Endothelial cell of umbilical vein (primary cell): ENCODE measurements at regions not wholly inside any gene's neighbourhood (a gene's known extent, or its start where the extent isn't known, plus 50 kb on each side); places are given as distances from the start of the nearest gene placed in this dataset.

Experiments used
- BruUV-seq: library from RNA; stranded (reverse); fragments of 400-500 nt; replicated peaks from 2 replicates; lab custom pipeline; 2021; lab: Mats Ljungman, UMichigan
- CTCF ChIA-PET: fragments of 300-600, 350-600 bp; sonication (Branson Sonifier 250); formaldehyde crosslinking; loops from one replicate; lab custom pipeline; 2021; ENCODE audit warnings: antibody characterized with exemption, inconsistent platforms; lab: Charles Lee
- POLR2A ChIA-PET: fragments of 300-600, 350-600 bp; sonication (Branson Sonifier 250); formaldehyde crosslinking; loops from one replicate; lab custom pipeline; 2021; ENCODE audit warnings: antibody characterized with exemption, inconsistent platforms; lab: Charles Lee
- DNase-seq: peaks from one replicate; pipeline ENCODE4 v3.0.0-alpha.2; 2011; ENCODE audit warnings: low read depth, low spot score
- FAIRE-seq: peaks from 2 replicates; lab custom pipeline; 2011; peaks lifted over from hg19 to GRCh38; lab: Jason Lieb, UNC
- H2AFZ ChIP-seq: 2 replicates; pipeline ENCODE4 v1.6.0; 2012; ENCODE audit warnings: low read depth, low read length, control low read depth, inconsistent platforms
- H3K27ac ChIP-seq: 2 replicates; pipeline ENCODE4 v1.5.1; 2011; ENCODE audit warnings: low read depth, mild to moderate bottlenecking, control low read depth, low read length, moderate library complexity; ENCODE audit not compliant: insufficient read depth
- H3K27me3 ChIP-seq, 2 experiments: 2 replicates each; pipeline versions ENCODE4 v1.6.0 to v1.6.1; 2011; ENCODE audit warnings: low read length in 2 of 2, mixed read lengths in 1 of 2; ENCODE audit not compliant: control insufficient read depth in 2 of 2, insufficient read depth in 2 of 2
- H3K36me3 ChIP-seq, 2 experiments: 2 replicates in 1 of 2; 3 replicates in 1 of 2; pipeline ENCODE4 v1.5.1; 2011; ENCODE audit warnings: low read length in 2 of 2, mild to moderate bottlenecking in 1 of 2, moderate library complexity in 1 of 2; ENCODE audit not compliant: control insufficient read depth in 2 of 2, insufficient read depth in 2 of 2; ENCODE audit errors: extremely low read depth in 1 of 2
- H3K4me1 ChIP-seq: 3 replicates; pipeline ENCODE4 v1.5.1; 2011; ENCODE audit warnings: mild to moderate bottlenecking, low read length; ENCODE audit not compliant: control insufficient read depth, insufficient read depth; ENCODE audit errors: extremely low read depth
- H3K4me2 ChIP-seq: 2 replicates; pipeline ENCODE4 v1.6.1; 2011; ENCODE audit warnings: low read length, control low read depth, mixed read lengths; ENCODE audit not compliant: insufficient read depth
- H3K4me3 ChIP-seq, 3 experiments: fragments of 200-600 bp in 1 of 3; sonication (generic), shearing (Covaris generic) in 1 of 3; replicated peaks in 1 of 3; 2 replicates each; pipeline ENCODE4 v1.5.1; 2011 to 2016; ENCODE audit warnings: control low read depth in 3 of 3, low read length in 3 of 3, mild to moderate bottlenecking in 2 of 3, inconsistent platforms in 1 of 3, low read depth in 1 of 3, moderate library complexity in 1 of 3; ENCODE audit not compliant: insufficient read depth in 1 of 3
- H3K79me2 ChIP-seq: 2 replicates; pipeline ENCODE4 v1.6.0; 2012; ENCODE audit warnings: low read length, inconsistent platforms; ENCODE audit not compliant: control insufficient read depth, insufficient read depth
- H3K9ac ChIP-seq: replicated peaks from 2 replicates; pipeline ENCODE3; 2011; ENCODE audit warnings: low read length, control low read depth; ENCODE audit not compliant: insufficient read depth; ENCODE audit errors: extremely low read depth
- H3K9me1 ChIP-seq: replicated peaks from 3 replicates; pipeline ENCODE4 v1.6.0; 2011; ENCODE audit warnings: mild to moderate bottlenecking, low read length; ENCODE audit not compliant: control insufficient read depth, insufficient read depth; ENCODE audit errors: extremely low read depth
- H3K9me3 ChIP-seq: replicated peaks from 2 replicates; pipeline ENCODE4 v1.5.1; 2012; ENCODE audit warnings: low read length, inconsistent platforms; ENCODE audit not compliant: control insufficient read depth, insufficient read depth
- H4K20me1 ChIP-seq: replicated peaks from 2 replicates; pipeline ENCODE3; 2011; ENCODE audit warnings: mild to moderate bottlenecking, low read length; ENCODE audit not compliant: control insufficient read depth, insufficient read depth; ENCODE audit errors: extremely low read depth
- EZH2 ChIP-seq: IDR thresholded peaks from 2 replicates; pipeline ENCODE4 v1.6.1; 2012; ENCODE audit warnings: borderline replicate concordance, low read depth, mild to moderate bottlenecking, moderate library complexity, low read length, inconsistent platforms; ENCODE audit not compliant: severe bottlenecking
- FOS ChIP-seq: IDR thresholded peaks from 2 replicates; pipeline ENCODE4 v1.6.1; 2011; ENCODE audit warnings: mild to moderate bottlenecking, low read length, moderate library complexity, borderline replicate concordance; ENCODE audit not compliant: insufficient read depth
- GATA2 ChIP-seq: IDR thresholded peaks from 2 replicates; pipeline ENCODE4 v1.7.0; 2011; ENCODE audit warnings: low read depth, mild to moderate bottlenecking, moderate library complexity, mixed read lengths, low read length; ENCODE audit not compliant: insufficient read length, insufficient read depth
- JUN ChIP-seq: IDR thresholded peaks from 2 replicates; pipeline ENCODE4 v1.6.1; 2011; ENCODE audit warnings: borderline replicate concordance, low read depth; ENCODE audit not compliant: insufficient read length, insufficient read depth
- MYC ChIP-seq: IDR thresholded peaks from one replicate; pipeline ENCODE4 v1.6.1; 2011; ENCODE audit warnings: mild to moderate bottlenecking, low read depth, low read length
- POLR2A ChIP-seq: IDR thresholded peaks from 2 replicates; pipeline ENCODE4 v1.6.1; 2012; ENCODE audit warnings: low read depth, mild to moderate bottlenecking, control low read depth, low read length
- POLR2AphosphoS5 ChIP-seq: IDR thresholded peaks from 2 replicates; pipeline ENCODE4 v1.6.1; 2012; ENCODE audit warnings: low read depth, mild to moderate bottlenecking, control low read depth, low read length, moderate library complexity; ENCODE audit not compliant: insufficient read depth
- dilution Hi-C: fragments of 300-500 bp; cut with MboI; formaldehyde crosslinking; loops from one replicate; pipeline ENCODE4 v1.15.0; 2019; ENCODE audit warnings: low sequenced_read_pairs; ENCODE audit not compliant: extremely low pct_ligation_motif_present
- intact Hi-C: fragments of 100-400 bp; cut with micrococcal nuclease; formaldehyde crosslinking; loops from one replicate; pipeline ENCODE4 v1.10.0; 2022
- TF ChIP-seq, protein P1 (sequence below): IDR thresholded peaks from 2 replicates; pipeline ENCODE4 v1.6.1; 2011; ENCODE audit not compliant: insufficient read depth, insufficient read length
- TF ChIP-seq, protein P2 (sequence below), 2 donors: IDR thresholded peaks; 1 replicate in 1 of 2; 2 replicates in 1 of 2; pipeline ENCODE4 v1.5.1; 2011; ENCODE audit warnings: low read length in 2 of 2, mild to moderate bottlenecking in 2 of 2, moderate library complexity in 2 of 2, control low read depth in 1 of 2, inconsistent platforms in 1 of 2, low read depth in 1 of 2; ENCODE audit not compliant: insufficient read depth in 1 of 2; ENCODE audit errors: extremely low read depth in 1 of 2

DNA sequence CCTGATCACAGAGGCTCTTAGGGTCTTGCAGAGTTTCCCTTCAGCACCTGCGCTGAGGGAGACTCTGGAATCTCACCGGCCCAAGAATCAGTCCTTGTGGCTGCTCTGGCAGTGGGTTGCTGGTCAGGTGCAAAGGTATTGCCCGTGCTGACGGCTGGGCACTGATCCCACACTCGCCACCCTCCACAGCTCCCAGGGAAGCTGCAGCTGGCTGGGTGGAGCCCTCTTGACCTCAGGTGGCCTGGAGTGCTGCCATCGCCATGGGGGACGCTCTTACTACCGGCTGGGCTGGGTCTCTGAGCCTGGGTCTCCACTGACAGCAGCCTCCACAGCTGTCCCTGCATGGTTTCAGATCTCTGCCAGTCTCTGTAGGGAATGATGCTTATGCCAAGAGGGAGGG is 52.6 kb upstream of the EPHB3 start:
- no TSS peak for BruUV-seq
- Histone ChIP-seq H3K79me2 (no peaks in the 10 kb centered on the region), H2AFZ (no peak overlapping the region), H4K20me1 (no peaks in the 10 kb centered on the region), H3K9ac (no peak overlapping the region), H3K27ac (no peak overlapping the region), H3K9me1 (no peaks in the 10 kb centered on the region), H3K4me2 (no peak overlapping the region), H3K27me3 (peaks cover 35 to 37% of the 10 kb centered on the region in 2 experiments), H3K36me3 (no peaks in the 10 kb centered on the region), H3K9me3 (no peaks in the 10 kb centered on the region), H3K4me1 (peaks cover 3% of the 10 kb centered on the region), H3K4me3 (no peak overlapping the region)
- DNase-seq: no peak
- no peak for TF ChIP-seq POLR2A
- no peak for TF ChIP-seq EZH2
- no peak for TF ChIP-seq GATA2
- TF ChIP-seq JUN: no peak
- no peak for TF ChIP-seq FOS
- TF ChIP-seq POLR2AphosphoS5: no peak
- TF ChIP-seq, protein P1, sequence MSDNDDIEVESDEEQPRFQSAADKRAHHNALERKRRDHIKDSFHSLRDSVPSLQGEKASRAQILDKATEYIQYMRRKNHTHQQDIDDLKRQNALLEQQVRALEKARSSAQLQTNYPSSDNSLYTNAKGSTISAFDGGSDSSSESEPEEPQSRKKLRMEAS: no peak
- TF ChIP-seq, protein P2, sequence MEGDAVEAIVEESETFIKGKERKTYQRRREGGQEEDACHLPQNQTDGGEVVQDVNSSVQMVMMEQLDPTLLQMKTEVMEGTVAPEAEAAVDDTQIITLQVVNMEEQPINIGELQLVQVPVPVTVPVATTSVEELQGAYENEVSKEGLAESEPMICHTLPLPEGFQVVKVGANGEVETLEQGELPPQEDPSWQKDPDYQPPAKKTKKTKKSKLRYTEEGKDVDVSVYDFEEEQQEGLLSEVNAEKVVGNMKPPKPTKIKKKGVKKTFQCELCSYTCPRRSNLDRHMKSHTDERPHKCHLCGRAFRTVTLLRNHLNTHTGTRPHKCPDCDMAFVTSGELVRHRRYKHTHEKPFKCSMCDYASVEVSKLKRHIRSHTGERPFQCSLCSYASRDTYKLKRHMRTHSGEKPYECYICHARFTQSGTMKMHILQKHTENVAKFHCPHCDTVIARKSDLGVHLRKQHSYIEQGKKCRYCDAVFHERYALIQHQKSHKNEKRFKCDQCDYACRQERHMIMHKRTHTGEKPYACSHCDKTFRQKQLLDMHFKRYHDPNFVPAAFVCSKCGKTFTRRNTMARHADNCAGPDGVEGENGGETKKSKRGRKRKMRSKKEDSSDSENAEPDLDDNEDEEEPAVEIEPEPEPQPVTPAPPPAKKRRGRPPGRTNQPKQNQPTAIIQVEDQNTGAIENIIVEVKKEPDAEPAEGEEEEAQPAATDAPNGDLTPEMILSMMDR (IDR thresholded peaks at IDR 0.05; ENCODE audit: extremely low read depth in 1 of 2, insufficient read depth in 1 of 2, low read depth in 1 of 2, low read length in 2 of 2): no peak
- TF ChIP-seq MYC: no peak
- CTCF ChIA-PET: interaction anchor here (7.4 kb wide), 1 partner anchor 138 kb away, joined by 201 read pairs; no protein-coding TSS in a partner anchor
- no peak for FAIRE-seq
- dilution Hi-C loops: no loop called here
- intact Hi-C loops: no loop called here
- POLR2A ChIA-PET: no interaction called here
